H1 (cell line): ENCODE measurements at regions not wholly inside any gene's neighbourhood (a gene's known extent, or its start where the extent isn't known, plus 50 kb on each side); places are given as distances from the start of the nearest gene placed in this dataset.

Experiments
- CTCF ChIA-PET: fragments of 300-600 bp; sonication (Branson Sonifier 250); formaldehyde crosslinking; loops from one replicate; lab custom pipeline; 2021; ENCODE audit not compliant: partially characterized antibody; lab: Charles Lee
- POLR2A ChIA-PET: fragments of 300-600 bp; sonication (Branson Sonifier 250); formaldehyde crosslinking; loops from one replicate; lab custom pipeline; 2021; ENCODE audit warnings: inconsistent platforms; ENCODE audit not compliant: partially characterized antibody; lab: Charles Lee
- DNase-seq, 2 experiments: peaks; one replicate each; pipeline versions ENCODE4 v3.0.0 to v3.0.0-alpha.2; 2010 to 2022; ENCODE audit warnings: low spot score in 2 of 2, low read depth in 1 of 2, mixed read lengths in 1 of 2
- FAIRE-seq: peaks from 2 replicates; lab custom pipeline; 2011; peaks lifted over from hg19 to GRCh38; lab: Jason Lieb, UNC
- H2AFZ ChIP-seq: 2 replicates; pipeline ENCODE4 v1.8.1; 2012; ENCODE audit warnings: low read length, inconsistent platforms
- H2AK5ac ChIP-seq: 2 replicates; pipeline ENCODE4 v1.6.1; 2013; ENCODE audit warnings: low read depth, low read length
- H2BK120ac ChIP-seq: replicated peaks from 2 replicates; pipeline ENCODE3; 2013; ENCODE audit warnings: low read depth, low read length, inconsistent platforms
- H2BK12ac ChIP-seq: 2 replicates; pipeline ENCODE4 v1.6.1; 2013; ENCODE audit warnings: low read depth, low read length
- H2BK15ac ChIP-seq: 2 replicates; pipeline ENCODE4 v1.6.1; 2013; ENCODE audit warnings: low read length
- H2BK20ac ChIP-seq: 2 replicates; pipeline ENCODE4 v1.6.1; 2013; ENCODE audit warnings: low read length
- H2BK5ac ChIP-seq: 2 replicates; pipeline ENCODE4 v1.6.1; 2013; ENCODE audit warnings: low read depth, low read length
- H3K14ac ChIP-seq: 2 replicates; pipeline ENCODE4 v1.6.1; 2013; ENCODE audit warnings: inconsistent platforms; ENCODE audit not compliant: insufficient read length
- H3K18ac ChIP-seq: 2 replicates; pipeline ENCODE4 v1.6.1; 2013; ENCODE audit warnings: low read length; ENCODE audit errors: extremely low read depth
- H3K23ac ChIP-seq: 2 replicates; pipeline ENCODE4 v1.6.1; 2013; ENCODE audit warnings: inconsistent platforms; ENCODE audit not compliant: insufficient read length
- H3K23me2 ChIP-seq: 2 replicates; pipeline ENCODE4 v1.6.1; 2013; ENCODE audit warnings: low read depth, low read length
- H3K27ac ChIP-seq: 2 replicates; pipeline ENCODE4 v1.6.1; 2011; ENCODE audit warnings: low read depth, low read length, inconsistent platforms
- H3K27me3 ChIP-seq, 4 experiments: replicated peaks in 1 of 4; 1 replicate in 1 of 4; 2 replicates in 3 of 4; pipeline versions ENCODE4 v1.6.1 to v1.8.1; 2011 to 2013; ENCODE audit warnings: low read length in 3 of 4, mild to moderate bottlenecking in 3 of 4, inconsistent platforms in 2 of 4, mixed read lengths in 2 of 4, moderate library complexity in 1 of 4; ENCODE audit not compliant: control insufficient read depth in 3 of 4, insufficient read depth in 3 of 4; ENCODE audit errors: extremely low read depth in 1 of 4
- H3K36me3 ChIP-seq, 4 experiments: 2 replicates each; pipeline versions ENCODE4 v1.6.1 to v1.8.1; 2011 to 2013; ENCODE audit warnings: mild to moderate bottlenecking in 4 of 4, low read length in 3 of 4, moderate library complexity in 2 of 4, control low read depth in 1 of 4, inconsistent platforms in 1 of 4; ENCODE audit not compliant: insufficient read depth in 4 of 4, control insufficient read depth in 2 of 4
- H3K4ac ChIP-seq: replicated peaks from 2 replicates; pipeline ENCODE3; 2013; ENCODE audit warnings: low read length, low read depth, mixed read lengths, inconsistent platforms; ENCODE audit not compliant: insufficient read length
- H3K4me1 ChIP-seq, 4 experiments: replicated peaks in 1 of 4; 1 replicate in 1 of 4; 2 replicates in 3 of 4; pipeline versions ENCODE4 v1.6.1 to v1.8.1; 2011 to 2013; ENCODE audit warnings: low read length in 3 of 4, inconsistent platforms in 2 of 4, mixed read lengths in 1 of 4; ENCODE audit not compliant: insufficient read depth in 4 of 4, control insufficient read depth in 3 of 4
- H3K4me2 ChIP-seq, 2 experiments: 2 replicates each; pipeline versions ENCODE4 v1.6.1 to v1.8.1; 2011 to 2013; ENCODE audit warnings: low read depth in 2 of 2, low read length in 2 of 2, control low read depth in 1 of 2, inconsistent platforms in 1 of 2, mild to moderate bottlenecking in 1 of 2; ENCODE audit not compliant: insufficient read depth in 1 of 2
- H3K4me3 ChIP-seq, 4 experiments: fragments of 200-600, 300-600 bp in 1 of 4; sonication (generic), shearing (Covaris generic), sonication (Bioruptor Twin) in 1 of 4; 2 replicates each; pipeline versions ENCODE4 v1.5.1 to v1.8.1; 2011 to 2016; ENCODE audit warnings: low read length in 4 of 4, low read depth in 3 of 4, control low read depth in 2 of 4, inconsistent platforms in 2 of 4, mild to moderate bottlenecking in 2 of 4, mixed read lengths in 1 of 4, moderate library complexity in 1 of 4; ENCODE audit not compliant: insufficient read depth in 2 of 4; ENCODE audit errors: extremely low read depth in 1 of 4
- H3K56ac ChIP-seq: replicated peaks from 2 replicates; pipeline ENCODE3; 2013; ENCODE audit warnings: low read depth, mild to moderate bottlenecking, mixed read lengths, low read length, inconsistent platforms; ENCODE audit not compliant: insufficient read length
- H3K79me1 ChIP-seq: 2 replicates; pipeline ENCODE4 v1.6.1; 2013; ENCODE audit warnings: low read depth, low read length, control low read depth
- H3K79me2 ChIP-seq, 2 experiments: 2 replicates each; pipeline versions ENCODE4 v1.6.1 to v1.8.1; 2012 to 2013; ENCODE audit warnings: low read length in 2 of 2, mild to moderate bottlenecking in 2 of 2, inconsistent platforms in 1 of 2; ENCODE audit not compliant: insufficient read depth in 2 of 2, control insufficient read depth in 1 of 2
- H3K9ac ChIP-seq, 4 experiments: replicated peaks in 1 of 4; 1 replicate in 1 of 4; 2 replicates in 3 of 4; pipeline versions ENCODE4 v1.6.1 to v1.8.1; 2011 to 2013; ENCODE audit warnings: low read depth in 3 of 4, low read length in 3 of 4, control low read depth in 2 of 4, mild to moderate bottlenecking in 2 of 4, moderate library complexity in 2 of 4, inconsistent platforms in 1 of 4; ENCODE audit errors: extremely low read depth in 1 of 4
- H3K9me3 ChIP-seq, 2 experiments: 2 replicates each; pipeline versions ENCODE4 v1.6.1 to v1.8.1; 2012 to 2013; ENCODE audit warnings: mild to moderate bottlenecking in 2 of 2, moderate library complexity in 2 of 2, control low read depth in 1 of 2, inconsistent platforms in 1 of 2, low read depth in 1 of 2, low read length in 1 of 2, mixed read lengths in 1 of 2; ENCODE audit not compliant: insufficient read depth in 2 of 2
- H4K20me1 ChIP-seq, 2 experiments: replicated peaks in 1 of 2; 2 replicates each; pipeline versions ENCODE3 to v1.8.1; 2011 to 2013; ENCODE audit warnings: inconsistent platforms in 2 of 2, low read length in 2 of 2, mild to moderate bottlenecking in 1 of 2; ENCODE audit not compliant: insufficient read depth in 2 of 2, control insufficient read depth in 1 of 2
- H4K5ac ChIP-seq: 2 replicates; pipeline ENCODE4 v1.6.1; 2013; ENCODE audit warnings: low read length, low read depth, mixed read lengths, inconsistent platforms; ENCODE audit not compliant: insufficient read length
- H4K8ac ChIP-seq: 2 replicates; pipeline ENCODE4 v1.8.0; 2013; ENCODE audit warnings: mild to moderate bottlenecking, moderate library complexity, low read length, inconsistent platforms; ENCODE audit not compliant: insufficient read depth; ENCODE audit errors: extremely low read depth
- H4K91ac ChIP-seq: replicated peaks from 2 replicates; pipeline ENCODE3; 2013; ENCODE audit warnings: low read length, mixed read lengths, inconsistent platforms; ENCODE audit not compliant: insufficient read length
- BACH1 ChIP-seq: IDR thresholded peaks from 2 replicates; pipeline ENCODE4 v1.6.1; 2012; ENCODE audit warnings: low read length, improper control_type of control experiment
- RFX5 ChIP-seq: IDR thresholded peaks from 2 replicates; pipeline ENCODE4 v1.6.1; 2011; ENCODE audit warnings: low read depth, low read length, improper control_type of control experiment, borderline replicate concordance
- WGBS, 2 experiments: shearing (Covaris generic) in 1 of 2; methylation state at CpG; one replicate each; pipeline versions ENCODE4 v1.1.6 to v1.1.7; 2013 to 2015; ENCODE audit warnings: low lambda C conversion rate in 2 of 2, mixed read lengths in 2 of 2, inconsistent platforms in 1 of 2, low coverage in 1 of 2, missing lambda C conversion rate in 1 of 2; ENCODE audit not compliant: insufficient replicate concordance in 2 of 2, insufficient coverage in 1 of 2, insufficient read length in 1 of 2; ENCODE audit errors: extremely low coverage in 1 of 2, missing lambda C conversion rate in 1 of 2; 5-methylcytosine and 5-hydroxymethylcytosine counted together
- TF ChIP-seq, protein P1 (sequence below): IDR thresholded peaks from 2 replicates; pipeline ENCODE4 v1.6.1; 2011; ENCODE audit warnings: low read length, improper control_type of control experiment

- Histone ChIP-seq H3K56ac (no peak overlapping the region), H4K91ac (no peak overlapping the region), H3K23ac (no peak overlapping the region), H3K4me2 (no peak overlapping the region), H3K4me1 (peaks cover 0 to 7% (median 0%) of the 10 kb centered on the region in 4 experiments; a peak in 1 of 7 replicates), H2BK20ac (no peak overlapping the region), H3K27me3 (no peaks in the 10 kb centered on the region), H2BK12ac (no peak overlapping the region), H4K8ac (no peak overlapping the region), H3K79me2 (no peaks in the 10 kb centered on the region), H3K9me3 (peaks cover 0 to 4% of the 10 kb centered on the region in 2 experiments; a peak in 1 of 4 replicates), H2AFZ (peak overlapping the region; percentile 16; the same call in 1 of the 2 replicates), H2AK5ac (0 out of 2 replicates have a peak overlapping the region, but pooled peaks have one; percentile 24), H3K4me3 (no peak overlapping the region), H2BK5ac (no peak overlapping the region), H3K36me3 (no peaks in the 10 kb centered on the region), H3K27ac (no peak overlapping the region), H2BK120ac (no peak overlapping the region), H3K23me2 (no peaks in the 10 kb centered on the region), H4K20me1 (no peaks in the 10 kb centered on the region), H3K4ac (no peak overlapping the region), H3K14ac (no peak overlapping the region), H4K5ac (no peak overlapping the region), H3K79me1 (no peaks in the 10 kb centered on the region), H2BK15ac (no peak overlapping the region), H3K9ac (no peak overlapping the region), H3K18ac (no peak overlapping the region)
- FAIRE-seq (no peak), DNase-seq (no peak)
- 80% methylated on average over 5 of the region's 5 CpGs; no CpG with 5 or more reads in 1 of the 2 experiments for WGBS, 2 experiments
- TF ChIP-seq BACH1 = no peak
- TF ChIP-seq, protein P1, sequence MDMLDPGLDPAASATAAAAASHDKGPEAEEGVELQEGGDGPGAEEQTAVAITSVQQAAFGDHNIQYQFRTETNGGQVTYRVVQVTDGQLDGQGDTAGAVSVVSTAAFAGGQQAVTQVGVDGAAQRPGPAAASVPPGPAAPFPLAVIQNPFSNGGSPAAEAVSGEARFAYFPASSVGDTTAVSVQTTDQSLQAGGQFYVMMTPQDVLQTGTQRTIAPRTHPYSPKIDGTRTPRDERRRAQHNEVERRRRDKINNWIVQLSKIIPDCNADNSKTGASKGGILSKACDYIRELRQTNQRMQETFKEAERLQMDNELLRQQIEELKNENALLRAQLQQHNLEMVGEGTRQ = no peak
- no peak for TF ChIP-seq RFX5
- POLR2A ChIA-PET = no interaction called here
- CTCF ChIA-PET = interaction anchor here (0.8 to 2.7 kb wide), 5 partner anchors 93 to 425 kb away, joined by 3 to 26 read pairs (median 4); no protein-coding TSS in a partner anchor
Measured at GRCh38 chr15:92524161-92524560, 130.5 kb downstream of the ST8SIA2 start.
